Hepatocyte (in vitro differentiated cells): ENCODE measurements at regions not wholly inside any gene's neighbourhood (a gene's known extent, or its start where the extent isn't known, plus 50 kb on each side); places are given as distances from the start of the nearest gene placed in this dataset.

Source experiments
- EZH2 ChIP-seq: fragments of 200-600 bp; sonication (generic); IDR thresholded peaks from 2 replicates; pipeline ENCODE4 v1.6.1; 2016; ENCODE audit warnings: antibody characterized with exemption, mild to moderate bottlenecking, borderline replicate concordance
- EZH2phosphoT487 ChIP-seq: fragments of 200-600 bp; sonication (generic); IDR thresholded peaks from one replicate; pipeline ENCODE4 v1.6.1; 2018; ENCODE audit warnings: antibody characterized with exemption, mild to moderate bottlenecking, low read depth, moderate library complexity; ENCODE audit not compliant: unreplicated experiment, severe bottlenecking
- TF ChIP-seq, protein P1 (sequence below): fragments of 200-600 bp; sonication (generic); IDR thresholded peaks from 2 replicates; pipeline ENCODE4 v1.5.1; 2016; ENCODE audit warnings: antibody characterized with exemption, mild to moderate bottlenecking; ENCODE audit not compliant: poor library complexity

DNA sequence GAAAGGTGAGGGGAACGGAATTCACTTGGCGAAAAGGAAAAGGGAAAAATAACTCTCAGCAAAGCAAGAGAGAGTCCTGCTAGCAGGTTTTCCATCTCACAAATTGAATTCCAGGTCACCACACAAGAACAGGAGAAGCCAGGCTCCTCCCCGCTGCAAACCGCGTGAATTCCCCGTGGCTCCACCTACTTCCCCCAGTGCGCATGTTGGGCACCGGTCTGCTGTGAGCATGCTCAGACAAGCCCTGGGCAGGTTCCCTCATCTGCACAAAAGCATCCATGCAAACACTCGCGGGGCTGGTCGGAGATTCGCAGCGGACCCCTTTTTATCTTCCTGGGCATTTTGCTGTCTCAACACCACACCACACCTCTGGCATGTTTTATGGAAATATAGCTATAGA, 58.5 kb upstream of the S1PR3 start:
- TF ChIP-seq, protein P1, sequence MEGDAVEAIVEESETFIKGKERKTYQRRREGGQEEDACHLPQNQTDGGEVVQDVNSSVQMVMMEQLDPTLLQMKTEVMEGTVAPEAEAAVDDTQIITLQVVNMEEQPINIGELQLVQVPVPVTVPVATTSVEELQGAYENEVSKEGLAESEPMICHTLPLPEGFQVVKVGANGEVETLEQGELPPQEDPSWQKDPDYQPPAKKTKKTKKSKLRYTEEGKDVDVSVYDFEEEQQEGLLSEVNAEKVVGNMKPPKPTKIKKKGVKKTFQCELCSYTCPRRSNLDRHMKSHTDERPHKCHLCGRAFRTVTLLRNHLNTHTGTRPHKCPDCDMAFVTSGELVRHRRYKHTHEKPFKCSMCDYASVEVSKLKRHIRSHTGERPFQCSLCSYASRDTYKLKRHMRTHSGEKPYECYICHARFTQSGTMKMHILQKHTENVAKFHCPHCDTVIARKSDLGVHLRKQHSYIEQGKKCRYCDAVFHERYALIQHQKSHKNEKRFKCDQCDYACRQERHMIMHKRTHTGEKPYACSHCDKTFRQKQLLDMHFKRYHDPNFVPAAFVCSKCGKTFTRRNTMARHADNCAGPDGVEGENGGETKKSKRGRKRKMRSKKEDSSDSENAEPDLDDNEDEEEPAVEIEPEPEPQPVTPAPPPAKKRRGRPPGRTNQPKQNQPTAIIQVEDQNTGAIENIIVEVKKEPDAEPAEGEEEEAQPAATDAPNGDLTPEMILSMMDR = no peak
- no peak for TF ChIP-seq EZH2
- no peak for TF ChIP-seq EZH2phosphoT487
